GM19397 (cell line): ENCODE measurements at regions not wholly inside any gene's neighbourhood (a gene's known extent, or its start where the extent isn't known, plus 50 kb on each side); places are given as distances from the start of the nearest gene placed in this dataset.

ENCODE experiments used
- ATAC-seq: cut with Tn5 transposase; IDR thresholded peaks from one replicate; pipeline ENCODE4 v1.9.1; 2021; ENCODE audit warnings: mild to moderate bottlenecking, moderate library complexity; ENCODE audit not compliant: unreplicated experiment

GRCh38 chrY:15397556-15398280, 873.4 kb downstream of the NLGN4Y start:
- no peak for ATAC-seq

GRCh38 chrY:15402451-15402850, 878.1 kb downstream of the NLGN4Y start:
- ATAC-seq: no peak

- ATAC-seq: no peak
Measured at GRCh38 chrY:15404551-15404950, 880.2 kb downstream of the NLGN4Y start.

DNA sequence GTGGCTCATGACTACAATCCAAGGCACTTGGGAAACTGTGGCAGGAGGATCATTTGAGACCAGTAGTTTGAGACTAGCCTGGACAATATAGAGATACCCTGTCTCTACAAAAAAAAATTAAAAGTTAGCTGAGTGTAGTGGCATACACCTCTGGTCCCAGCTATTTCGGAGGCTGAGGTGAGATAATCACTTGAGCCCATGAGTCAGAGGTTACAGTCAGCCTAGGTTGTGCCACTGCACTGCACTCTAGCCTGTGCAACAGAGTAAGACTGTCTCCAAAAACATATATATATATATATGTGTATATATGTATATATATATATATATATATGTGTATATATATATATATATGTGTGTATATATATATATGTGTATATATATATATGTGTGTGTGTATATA, 890.8 kb downstream of the NLGN4Y start:
- no peak for ATAC-seq

GRCh38 chrY:15418613-15419012, 894.3 kb downstream of the NLGN4Y start:
- no peak for ATAC-seq

- ATAC-seq: peak; percentile 92
Measured at GRCh38 chrY:15424665-15425132, 900.4 kb downstream of the NLGN4Y start.

DNA sequence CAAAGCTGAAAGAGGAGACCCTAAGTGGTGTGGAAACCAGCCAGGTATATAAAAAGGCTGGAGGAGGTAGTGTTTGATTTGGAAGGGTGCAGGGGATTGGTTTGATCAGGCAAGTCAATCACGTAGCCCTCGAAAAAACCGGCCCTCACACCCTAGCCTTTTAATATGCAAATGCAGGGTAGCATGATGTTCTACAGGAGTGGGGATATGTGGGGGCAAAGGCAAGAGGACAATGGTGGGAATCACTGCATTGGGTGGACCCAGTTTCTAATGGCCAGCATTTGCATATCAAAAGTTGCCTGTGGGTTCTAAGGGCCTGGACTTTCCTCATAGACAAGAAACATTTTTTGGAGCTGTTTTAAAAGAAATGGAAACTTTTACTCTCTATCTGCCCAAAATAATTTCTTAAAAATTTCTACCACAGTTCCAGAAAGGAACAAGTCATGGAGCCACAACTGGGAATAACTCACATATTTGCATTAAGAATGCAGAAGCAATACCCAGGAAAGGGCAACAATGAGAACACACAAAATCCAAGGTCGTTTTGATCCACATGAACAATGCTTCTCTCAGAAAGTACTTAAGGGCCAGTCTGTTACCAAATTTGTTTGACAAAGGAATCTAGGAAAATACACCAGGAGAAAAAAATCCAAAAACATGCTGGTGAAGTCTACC, 915.8 kb downstream of the NLGN4Y start:
- no peak for ATAC-seq

DNA sequence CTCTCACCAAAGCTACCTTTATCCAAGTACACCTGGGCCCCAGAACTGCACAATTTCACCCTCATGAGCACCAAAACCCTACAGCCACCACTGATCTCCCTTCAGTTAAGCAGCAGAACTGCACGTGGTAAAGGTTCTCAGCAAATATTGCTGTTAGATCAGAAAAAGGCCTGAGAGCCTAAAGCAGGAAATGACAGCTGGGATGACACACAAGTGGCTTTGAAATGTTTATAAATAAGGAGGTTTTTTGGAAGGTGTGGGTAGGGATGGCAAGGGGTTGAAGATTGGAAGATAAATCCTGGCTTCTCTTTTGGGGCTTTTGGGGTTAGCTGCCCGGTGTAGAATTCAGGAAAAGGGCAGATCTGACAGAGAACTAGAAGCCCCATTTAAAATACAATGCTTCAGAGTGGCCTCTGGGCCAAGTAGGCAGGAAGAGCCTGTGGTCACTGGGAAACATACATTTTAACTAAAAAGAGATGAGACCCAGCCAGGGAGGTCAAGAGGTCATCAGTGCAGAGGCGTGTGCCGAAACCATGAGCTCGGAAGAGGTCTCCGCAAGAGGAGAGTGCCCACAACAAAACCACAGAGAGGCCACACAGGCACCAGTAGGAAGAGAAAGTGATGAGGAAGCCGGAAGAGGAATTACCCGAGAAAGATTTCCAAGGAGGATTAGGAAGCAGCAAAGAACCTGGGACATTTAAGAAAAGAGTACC, 916.5 kb downstream of the NLGN4Y start:
- ATAC-seq: no peak

GRCh38 chrY:15441878-15442277, 917.5 kb downstream of the NLGN4Y start:
- no peak for ATAC-seq

DNA sequence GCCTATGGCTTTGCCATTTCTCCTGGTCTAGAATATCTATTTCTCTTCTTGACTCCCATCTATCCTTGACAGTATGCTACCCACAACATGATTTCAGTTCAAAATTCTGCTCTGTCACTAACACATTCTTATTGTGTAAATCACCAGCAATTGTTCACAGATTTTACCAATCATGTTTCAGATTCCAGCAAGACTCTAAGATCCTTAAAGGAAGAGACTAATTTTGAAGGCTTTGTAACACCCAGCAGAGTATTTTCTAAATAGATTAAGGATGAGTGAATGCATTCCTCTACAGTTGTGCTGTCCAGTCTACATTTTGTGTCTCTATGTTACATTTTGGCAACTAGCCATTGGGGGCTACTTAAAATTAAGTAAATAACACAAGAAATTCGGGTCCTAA, 921.5 kb downstream of the NLGN4Y start:
- ATAC-seq: no peak

DNA sequence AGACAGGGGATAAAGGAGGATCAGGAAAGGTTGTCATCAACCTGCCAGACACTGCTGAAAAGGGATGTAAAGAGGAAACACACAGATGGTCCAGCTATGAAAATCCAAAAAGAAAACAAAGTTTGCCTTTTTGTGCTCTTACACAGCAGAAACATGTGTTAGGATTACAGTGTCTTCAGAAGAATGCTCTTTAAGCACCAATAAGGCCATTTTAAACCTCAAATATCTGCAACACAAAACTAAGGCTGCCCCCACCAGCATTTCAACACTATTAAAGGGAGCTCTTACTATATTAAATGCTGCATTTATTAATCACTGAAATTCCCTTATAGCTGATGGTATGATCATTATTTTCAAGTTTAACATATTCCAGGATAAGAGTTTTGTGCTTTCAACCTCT, 922.5 kb downstream of the NLGN4Y start:
- no peak for ATAC-seq

DNA sequence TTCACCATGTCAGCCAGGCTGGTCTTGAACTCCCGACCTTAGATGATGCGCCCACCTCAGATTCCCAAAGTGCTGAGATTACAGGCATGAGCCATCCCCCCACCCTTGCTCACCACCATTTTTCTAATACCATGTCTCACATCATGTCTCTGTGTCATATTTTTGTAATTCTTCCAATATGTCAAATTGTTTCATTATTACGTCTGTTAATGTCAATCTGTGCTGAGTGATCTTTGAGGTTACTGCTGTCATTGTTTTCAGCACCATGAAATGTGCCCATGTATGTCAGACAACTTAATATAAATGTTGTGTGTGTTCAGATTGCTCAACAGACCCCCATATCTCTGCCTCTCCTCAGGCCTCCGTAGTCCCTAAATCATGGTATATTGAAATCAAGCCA, 923.6 kb downstream of the NLGN4Y start:
- ATAC-seq: no peak

DNA sequence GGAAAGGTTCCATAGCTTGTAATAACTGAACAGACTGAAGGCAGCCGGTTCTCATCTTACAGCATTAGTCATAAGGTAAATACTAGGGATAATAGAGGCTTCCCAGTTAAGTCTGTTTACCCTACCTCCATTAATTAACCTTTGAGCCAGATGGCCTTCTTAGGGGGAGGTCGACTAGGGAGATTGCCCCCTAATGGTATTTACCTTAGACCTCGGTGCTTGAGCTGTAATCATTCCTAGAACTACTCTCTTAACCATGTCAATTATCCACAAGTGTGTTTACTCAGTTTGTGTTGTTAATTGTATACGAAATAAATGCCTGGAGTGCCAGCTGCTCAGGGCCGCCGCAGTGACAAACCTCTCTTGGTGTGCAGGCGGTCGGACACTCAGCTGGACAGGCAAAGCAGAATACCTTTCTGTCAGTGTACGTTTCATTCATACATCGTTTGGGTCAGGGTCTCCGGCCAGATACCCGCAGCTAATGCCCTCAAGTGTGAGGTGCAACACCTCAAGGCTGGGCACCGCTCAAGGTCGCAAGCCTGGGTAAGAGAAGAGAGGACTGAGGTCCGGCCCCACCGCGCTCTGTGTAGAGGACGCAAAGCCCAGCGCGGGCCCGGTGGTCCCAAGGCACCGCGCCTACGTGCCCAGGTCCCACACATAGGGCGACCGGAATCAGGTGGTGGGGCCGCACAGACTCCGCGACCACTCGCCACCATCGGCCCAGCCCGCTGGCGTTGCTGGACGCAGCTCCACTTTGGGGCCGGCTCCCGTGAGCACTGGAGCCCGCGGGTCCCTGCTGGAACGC, 931.0 kb downstream of the NLGN4Y start:
- ATAC-seq: no peak

- ATAC-seq: peak; percentile 71
Measured at GRCh38 chrY:15455980-15456469, 931.7 kb downstream of the NLGN4Y start.

- ATAC-seq: no peak
Measured at GRCh38 chrY:15456491-15456890, 932.2 kb downstream of the NLGN4Y start.

GRCh38 chrY:15457682-15458081, 933.4 kb downstream of the NLGN4Y start:
- ATAC-seq: no peak

DNA sequence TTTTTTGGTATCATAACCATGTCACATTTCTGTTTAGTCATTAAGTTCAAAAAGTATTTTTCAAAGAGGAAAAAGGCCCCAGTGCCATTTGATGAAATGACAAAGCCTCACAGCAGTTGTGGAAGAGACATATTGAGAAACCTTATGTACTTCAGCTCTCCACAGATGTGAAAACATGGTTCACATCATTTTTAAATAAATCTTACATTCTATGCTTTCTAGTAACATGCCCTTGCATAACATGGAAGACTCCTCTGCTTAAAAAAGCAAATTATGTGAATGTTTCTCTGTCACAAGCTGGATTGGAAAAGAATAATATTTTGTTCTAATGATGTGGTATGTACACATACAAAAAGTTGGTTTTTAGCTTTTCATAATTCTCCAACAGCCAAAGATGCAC, 934.1 kb downstream of the NLGN4Y start:
- ATAC-seq: no peak

DNA sequence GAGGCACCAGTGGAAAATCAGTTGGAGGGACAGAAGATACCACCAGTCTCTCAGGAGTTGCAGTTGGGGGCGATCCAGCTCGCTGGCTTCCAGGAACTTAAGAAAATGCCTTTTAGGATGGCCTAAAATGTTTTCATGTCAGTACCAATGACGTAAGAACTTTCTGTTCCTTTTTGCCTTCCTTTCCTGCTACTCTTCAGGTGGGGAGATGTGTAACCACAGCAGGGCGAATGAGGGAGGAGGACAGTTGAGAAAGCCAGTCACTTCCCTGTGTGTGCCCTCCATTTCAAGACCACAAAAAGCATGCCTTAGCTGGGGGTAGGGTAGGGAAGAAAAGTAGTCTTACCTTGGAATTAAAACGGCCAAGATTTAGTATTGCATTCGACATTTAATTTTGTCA, 941.6 kb downstream of the NLGN4Y start:
- no peak for ATAC-seq

DNA sequence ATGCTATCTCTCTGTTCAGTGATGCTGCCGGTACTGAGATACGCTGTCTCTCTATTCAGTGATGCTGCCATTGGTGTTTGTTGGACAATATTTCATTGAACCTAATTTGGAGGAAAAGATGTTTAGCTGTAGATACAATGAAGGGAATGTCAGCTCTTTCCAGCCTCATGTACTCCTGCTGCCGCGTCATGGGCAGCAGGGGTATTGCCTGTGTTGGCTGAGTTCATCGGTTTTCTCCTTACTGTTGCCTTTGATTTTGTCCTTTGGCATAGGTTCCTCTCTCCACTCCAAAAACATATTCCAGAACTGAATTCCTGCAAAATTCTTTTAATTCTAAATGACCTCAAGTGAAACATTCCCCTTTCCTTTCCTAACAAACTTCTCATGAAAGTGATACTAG, 942.6 kb downstream of the NLGN4Y start:
- no peak for ATAC-seq

DNA sequence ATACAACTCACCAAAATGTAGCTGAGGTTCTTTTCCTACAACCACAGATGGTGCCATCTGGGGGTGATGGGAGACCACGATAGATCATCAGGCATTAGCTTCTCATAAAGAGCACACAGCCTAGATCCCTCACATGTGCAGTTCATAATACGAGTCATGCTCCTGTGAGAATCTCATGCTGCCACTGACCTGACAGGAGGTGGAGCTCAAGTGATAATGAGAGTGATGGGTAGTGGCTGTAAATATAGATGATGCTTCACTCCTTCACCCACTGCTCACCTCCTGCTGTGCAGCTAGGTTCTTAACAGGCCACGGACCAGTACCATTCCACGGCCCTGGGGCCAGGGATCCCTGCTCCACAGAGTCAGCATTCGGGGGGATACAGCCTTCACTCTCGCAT, 943.8 kb downstream of the NLGN4Y start:
- ATAC-seq: no peak

- ATAC-seq: no peak
Measured at GRCh38 chrY:15471371-15471770, 947.0 kb downstream of the NLGN4Y start.
